Stimulated activated naive CD8-positive, alpha-beta T cell treated with anti-CD3 and anti-CD28 coated beads, Interleukin-15, Interleukin-2, amounts not matched to agents 100 U/mL and 50 U/mL, for 24 hours (primary cell): ENCODE measurements at regions not wholly inside any gene's neighbourhood (a gene's known extent, or its start where the extent isn't known, plus 50 kb on each side); places are given as distances from the start of the nearest gene placed in this dataset.

Source experiments
- ATAC-seq: fragments of 150-1000 bp; cut with Tn5 transposase; one replicate; pipeline ENCODE4 v1.10.0; 2021
- DNase-seq: peaks from one replicate; pipeline ENCODE4 v3.0.0; 2021

DNA sequence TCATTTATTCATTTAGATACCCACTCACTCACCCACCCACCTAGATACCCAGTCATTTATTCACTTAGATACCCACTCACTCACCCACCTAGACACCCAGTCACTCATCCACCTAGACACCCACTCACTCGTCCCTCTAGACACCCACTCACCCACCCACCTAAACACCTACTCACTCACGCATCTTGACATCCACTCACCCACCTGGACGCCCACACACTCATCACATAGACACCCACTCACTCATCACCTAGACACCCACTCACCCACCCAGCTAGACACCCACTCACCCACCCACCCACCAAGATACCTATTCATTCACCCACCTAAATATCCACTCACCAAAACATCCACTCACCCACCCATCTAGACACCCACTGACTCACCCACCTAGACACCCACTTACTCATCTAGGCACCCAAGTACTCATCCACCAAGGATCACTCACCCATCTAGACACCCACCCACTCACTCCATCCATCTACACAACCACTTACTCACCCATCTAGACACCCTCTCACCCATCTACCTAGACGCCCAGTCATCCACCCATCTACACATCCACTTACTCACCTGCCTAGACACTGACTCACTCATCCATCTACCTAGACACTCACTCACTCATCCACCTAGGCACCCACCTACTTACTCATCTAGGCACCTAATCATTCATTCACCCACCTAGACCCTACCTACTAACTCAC is 723.7 kb upstream of the RAB6C start:
- DNase-seq (no peak), ATAC-seq (no peak)

DNA sequence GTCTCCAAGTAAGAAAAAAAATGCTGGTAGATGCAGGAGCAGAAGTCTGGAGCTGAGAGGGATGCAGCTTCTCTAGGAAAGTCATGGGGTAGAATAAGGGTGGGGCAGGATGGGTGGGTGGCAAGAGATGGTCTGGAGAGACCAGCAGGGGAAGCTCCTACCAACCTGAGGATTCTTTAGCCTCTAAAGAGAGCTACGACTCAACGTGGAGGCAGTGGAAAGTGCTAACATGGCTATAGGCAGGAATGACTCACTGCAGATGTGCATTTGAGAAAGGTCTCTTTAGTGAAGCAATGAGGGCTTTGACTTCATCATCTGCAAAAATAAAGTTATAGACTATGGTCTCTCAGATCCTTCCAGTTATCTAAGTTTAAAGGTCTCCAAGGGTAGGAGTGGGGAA is 722.8 kb upstream of the RAB6C start:
- DNase-seq (no peak), ATAC-seq (peak; percentile 19)

DNA sequence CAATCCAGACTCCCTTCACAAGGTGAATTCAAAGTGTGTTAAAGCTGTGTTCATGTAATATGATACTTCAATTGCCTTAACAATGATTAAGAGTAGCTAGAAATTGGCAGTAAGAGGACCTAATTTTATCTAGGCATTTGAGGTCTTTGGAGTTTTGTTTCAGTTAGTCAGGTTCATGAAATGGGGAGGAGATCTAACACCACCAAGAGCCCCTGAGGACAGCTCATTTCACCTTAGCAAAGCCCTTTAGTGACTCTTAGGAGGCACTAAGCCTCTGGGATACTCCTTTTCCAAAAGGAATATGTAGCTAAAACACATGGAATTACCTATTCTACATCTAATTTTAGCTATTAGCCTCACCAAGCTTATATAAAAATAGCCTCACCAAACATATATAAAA is 716.5 kb upstream of the RAB6C start:
- no peak for ATAC-seq
- no peak for DNase-seq

DNA sequence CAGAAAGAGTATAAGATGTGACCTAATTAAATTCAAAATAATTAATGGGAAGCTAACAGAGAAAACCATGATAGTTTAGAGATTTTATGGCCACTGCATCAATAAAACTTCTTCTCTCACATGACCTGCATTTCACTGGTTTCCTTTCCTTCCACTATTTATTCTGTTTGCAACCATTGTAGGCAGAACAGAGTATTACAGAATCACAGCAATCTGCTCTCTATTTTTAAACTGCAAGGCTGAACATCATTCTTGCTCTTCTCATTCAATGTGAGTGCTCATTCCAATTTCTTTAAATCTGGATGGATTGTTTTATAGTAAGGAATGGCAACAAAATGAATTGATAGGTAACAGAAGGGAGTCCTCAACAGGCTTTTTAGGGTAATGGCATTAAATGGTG is 715.5 kb upstream of the RAB6C start:
- DNase-seq (no peak), ATAC-seq (no peak)

GRCh38 chr2:129267559-129267958 is 711.9 kb upstream of the RAB6C start:
- DNase-seq (no peak), ATAC-seq (no peak)

DNA sequence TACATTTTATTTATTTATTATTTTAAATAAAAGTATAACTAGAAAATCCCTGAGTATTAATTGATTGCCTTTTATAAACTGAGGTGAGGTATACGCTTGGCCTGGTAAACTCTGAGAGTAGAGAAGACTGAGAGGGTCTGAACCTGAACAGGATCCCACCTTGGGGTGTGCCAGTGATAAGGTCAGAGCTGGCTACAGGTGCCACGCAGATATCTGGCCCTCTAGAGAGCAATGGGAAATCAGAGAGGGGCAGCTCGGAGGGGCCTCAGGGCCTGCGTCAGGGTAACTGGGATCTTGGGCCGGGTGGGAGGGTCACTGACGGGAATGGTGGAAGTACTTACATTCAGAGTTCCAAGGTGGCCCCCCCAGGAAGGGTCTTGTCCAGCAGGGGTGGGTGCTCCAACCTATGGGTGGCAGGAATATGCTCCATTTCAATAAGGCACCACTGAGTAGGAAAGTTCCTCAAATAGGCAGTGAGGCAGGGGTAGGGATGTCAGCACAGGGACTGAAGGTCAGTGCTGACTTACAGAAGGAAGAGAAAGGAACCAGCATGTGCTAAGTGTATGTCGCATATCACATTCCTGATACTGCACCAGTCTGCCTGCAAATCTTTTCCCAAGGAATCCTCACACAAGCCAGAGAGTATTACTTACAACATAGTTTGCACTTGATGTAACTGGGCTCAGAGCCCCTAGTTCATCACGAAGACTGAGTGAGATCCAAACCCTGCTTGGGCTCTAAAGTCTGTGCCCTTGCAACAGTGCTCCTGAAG is 706.0 kb upstream of the RAB6C start:
- no peak for ATAC-seq

DNA sequence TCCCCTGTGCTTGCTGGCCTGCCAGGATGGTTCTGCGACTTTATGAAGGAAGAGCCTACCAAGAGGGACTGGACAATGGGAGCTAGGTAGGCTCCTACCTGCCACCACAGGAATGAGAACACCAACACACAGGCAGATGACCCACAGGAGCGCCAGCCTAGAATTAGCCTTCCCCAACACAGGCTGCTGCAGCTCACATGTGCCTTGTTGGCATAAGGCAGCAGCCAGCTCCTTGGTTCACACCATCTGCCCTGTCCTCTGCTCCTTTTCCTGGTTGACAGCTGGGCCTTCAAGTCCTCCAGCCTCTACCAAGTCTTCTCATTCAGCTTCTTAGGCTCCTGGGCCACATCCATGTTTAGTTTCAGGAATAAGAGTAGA is 705.4 kb upstream of the RAB6C start:
- DNase-seq (no peak), ATAC-seq (no peak)

More for the DNA sequence above, 706.0 kb upstream of the RAB6C start:
- no peak for DNase-seq

GRCh38 chr2:129274918-129275317 is 704.5 kb upstream of the RAB6C start:
- ATAC-seq (no peak), DNase-seq (no peak)

GRCh38 chr2:129275706-129276105 is 703.8 kb upstream of the RAB6C start:
- DNase-seq (no peak), ATAC-seq (no peak)

DNA sequence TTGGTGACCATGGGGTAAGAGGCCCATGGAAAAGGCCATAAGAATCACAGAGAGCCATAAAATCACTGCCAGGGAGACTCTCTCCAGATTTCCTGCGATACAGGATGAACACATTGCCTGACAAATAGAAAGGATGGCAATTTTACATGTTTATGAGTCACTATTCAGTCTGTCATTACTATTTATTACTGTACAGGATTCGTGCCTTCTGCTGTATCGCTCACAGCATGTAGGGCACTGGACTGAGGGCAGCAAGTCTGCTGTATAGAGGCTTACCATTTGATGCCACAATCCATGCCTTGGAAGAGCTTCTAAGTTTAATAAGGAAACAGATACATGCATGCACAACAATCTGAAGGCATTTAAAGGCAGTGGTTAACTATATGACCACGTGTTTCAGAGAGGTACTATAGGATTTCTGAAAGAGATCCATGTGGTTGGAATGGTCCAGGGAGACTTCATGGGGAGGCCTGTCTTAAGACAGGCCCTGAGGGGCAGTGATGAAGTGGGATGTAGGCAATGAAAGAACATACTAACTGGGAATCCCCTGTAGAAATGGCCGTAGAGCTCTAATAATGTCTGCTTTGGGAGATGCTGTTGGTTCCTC is 702.4 kb upstream of the RAB6C start:
- no peak for ATAC-seq
- no peak for DNase-seq

GRCh38 chr2:129277585-129277981 is 701.9 kb upstream of the RAB6C start:
- ATAC-seq (no peak), DNase-seq (no peak)

GRCh38 chr2:129281791-129282530 is 697.5 kb upstream of the RAB6C start:
- no peak for DNase-seq
- no peak for ATAC-seq

GRCh38 chr2:129285012-129285411 is 694.5 kb upstream of the RAB6C start:
- no peak for DNase-seq
- ATAC-seq: no peak

DNA sequence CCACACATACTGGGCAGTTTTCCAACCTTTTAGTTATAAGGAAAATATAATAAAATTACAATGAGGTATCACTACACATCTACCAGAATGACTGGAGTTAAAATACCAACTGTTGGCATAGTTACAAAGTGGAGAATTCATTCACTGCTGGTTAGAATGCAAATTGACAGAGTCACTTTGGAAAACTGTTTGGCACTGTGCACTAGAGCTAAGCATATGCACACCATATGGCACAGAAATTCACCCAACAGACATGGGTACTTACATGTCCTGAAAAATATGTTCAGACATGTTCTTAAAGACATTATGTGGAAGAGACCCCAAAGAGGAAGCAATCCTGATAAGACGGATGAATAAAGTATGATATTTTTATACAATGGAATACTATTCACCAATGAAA is 686.1 kb upstream of the RAB6C start:
- DNase-seq: no peak
- no peak for ATAC-seq

GRCh38 chr2:129296396-129296795 is 683.1 kb upstream of the RAB6C start:
- ATAC-seq: no peak
- no peak for DNase-seq

DNA sequence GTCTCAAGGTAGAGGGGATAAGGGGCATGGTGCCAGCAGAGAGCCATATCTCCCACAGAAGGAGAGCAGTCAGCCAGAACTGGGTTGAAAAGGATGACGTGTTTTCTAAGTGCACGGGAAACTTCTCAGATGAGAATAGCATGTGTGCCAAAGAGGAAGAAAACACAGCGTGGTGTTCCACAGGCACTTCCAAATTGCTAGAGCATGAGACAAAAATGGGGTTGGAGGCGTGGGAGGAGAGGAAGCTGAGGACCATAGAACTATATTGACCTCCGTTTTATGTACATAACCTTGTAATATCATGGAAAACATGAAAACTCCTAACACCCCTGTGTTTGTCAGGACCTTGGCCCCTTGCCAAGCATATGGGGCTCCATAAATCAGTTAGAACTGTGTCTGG is 682.7 kb upstream of the RAB6C start:
- no peak for DNase-seq
- ATAC-seq: no peak

- ATAC-seq: no peak
- DNase-seq: no peak
These were observed 682.0 kb upstream of the RAB6C start for GRCh38 chr2:129297430-129297829.

GRCh38 chr2:129299338-129299737 is 680.1 kb upstream of the RAB6C start:
- DNase-seq: no peak
- no peak for ATAC-seq

- no peak for ATAC-seq
These were observed 679.7 kb upstream of the RAB6C start for GRCh38 chr2:129299756-129300155.

GRCh38 chr2:129300456-129300855 is 679.0 kb upstream of the RAB6C start:
- ATAC-seq (no peak), DNase-seq (no peak)

More at GRCh38 chr2:129299756-129300155, 679.7 kb upstream of the RAB6C start:
- DNase-seq: no peak

- ATAC-seq (no peak), DNase-seq (no peak)
These were observed 678.0 kb upstream of the RAB6C start for GRCh38 chr2:129301431-129301913.

DNA sequence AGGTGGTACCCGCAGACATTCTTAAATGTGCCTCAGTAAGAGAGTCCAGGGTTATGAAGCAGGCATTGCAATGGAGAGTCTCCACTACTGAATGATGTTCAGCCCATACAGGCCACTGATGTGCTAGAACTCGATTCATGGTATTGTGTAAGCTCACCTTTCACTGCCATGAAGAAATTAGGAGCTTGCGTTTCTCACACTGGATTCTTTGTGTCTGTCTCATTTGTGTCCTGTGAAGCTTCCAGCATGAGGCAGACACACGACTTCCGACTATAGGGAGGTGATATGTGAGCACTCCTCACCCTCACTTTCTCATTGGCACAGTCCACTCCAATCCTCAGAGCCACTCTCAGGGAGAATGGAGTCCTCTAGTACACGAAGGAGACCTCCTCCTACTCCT is 677.4 kb upstream of the RAB6C start:
- ATAC-seq: no peak
- DNase-seq: no peak
